ENCODE measurements at regions not wholly inside any gene's neighbourhood (a gene's known extent, or its start where the extent isn't known, plus 50 kb on each side); places are given as distances from the start of the nearest gene placed in this dataset.

DNA sequence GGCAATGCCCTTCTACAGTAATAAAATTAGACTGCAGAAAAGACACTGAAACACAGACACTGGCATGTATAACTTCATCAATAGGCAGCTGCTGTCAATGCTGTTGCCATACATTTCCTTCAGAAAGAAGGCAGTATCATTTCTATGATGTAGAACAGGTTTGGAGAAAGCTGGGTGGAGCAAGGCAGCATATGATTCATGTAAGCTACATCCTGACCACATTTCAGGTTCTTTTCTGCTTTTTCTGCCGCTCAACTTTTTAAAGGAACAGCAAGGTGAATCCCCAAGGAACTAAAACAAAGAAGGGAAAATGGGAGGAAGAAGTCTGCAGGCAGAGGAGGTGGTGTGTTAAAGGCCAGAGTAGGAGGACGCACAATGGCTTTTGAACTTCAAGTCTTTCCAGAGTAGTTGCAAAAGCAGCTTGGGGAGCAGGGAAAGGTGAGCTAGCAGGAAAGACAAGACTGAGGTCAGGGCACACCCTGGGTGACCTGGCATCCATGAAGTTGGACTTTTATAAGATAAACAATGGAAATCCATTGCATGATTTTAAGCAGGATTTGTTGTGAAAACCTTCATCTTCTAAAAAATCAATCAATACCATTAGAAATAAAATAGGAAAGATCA is 142.1 kb downstream of the MED10 start:
- dilution Hi-C loops (cut with MboI; ENCODE audit: extremely low pct_ligation_motif_present, low sequenced_read_pairs) = no loop called here
- no peak for DNase-seq (ENCODE audit: low read depth, low spot score)

More for the DNA sequence above, 142.1 kb downstream of the MED10 start:
- TF ChIP-seq, protein P1, sequence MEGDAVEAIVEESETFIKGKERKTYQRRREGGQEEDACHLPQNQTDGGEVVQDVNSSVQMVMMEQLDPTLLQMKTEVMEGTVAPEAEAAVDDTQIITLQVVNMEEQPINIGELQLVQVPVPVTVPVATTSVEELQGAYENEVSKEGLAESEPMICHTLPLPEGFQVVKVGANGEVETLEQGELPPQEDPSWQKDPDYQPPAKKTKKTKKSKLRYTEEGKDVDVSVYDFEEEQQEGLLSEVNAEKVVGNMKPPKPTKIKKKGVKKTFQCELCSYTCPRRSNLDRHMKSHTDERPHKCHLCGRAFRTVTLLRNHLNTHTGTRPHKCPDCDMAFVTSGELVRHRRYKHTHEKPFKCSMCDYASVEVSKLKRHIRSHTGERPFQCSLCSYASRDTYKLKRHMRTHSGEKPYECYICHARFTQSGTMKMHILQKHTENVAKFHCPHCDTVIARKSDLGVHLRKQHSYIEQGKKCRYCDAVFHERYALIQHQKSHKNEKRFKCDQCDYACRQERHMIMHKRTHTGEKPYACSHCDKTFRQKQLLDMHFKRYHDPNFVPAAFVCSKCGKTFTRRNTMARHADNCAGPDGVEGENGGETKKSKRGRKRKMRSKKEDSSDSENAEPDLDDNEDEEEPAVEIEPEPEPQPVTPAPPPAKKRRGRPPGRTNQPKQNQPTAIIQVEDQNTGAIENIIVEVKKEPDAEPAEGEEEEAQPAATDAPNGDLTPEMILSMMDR (IDR thresholded peaks at IDR 0.05; ENCODE audit: extremely low read depth in 1 of 2, insufficient read depth in 1 of 2, low read depth in 1 of 2, low read length in 2 of 2) = no peak
- TF ChIP-seq MYC (IDR thresholded peaks at IDR 0.05; ENCODE audit: low read depth, low read length) = no peak
- no peak for TF ChIP-seq EZH2 (IDR thresholded peaks at IDR 0.05; ENCODE audit: borderline replicate concordance, low read depth, low read length, severe bottlenecking)
- no peak for TF ChIP-seq JUN (IDR thresholded peaks at IDR 0.05; ENCODE audit: borderline replicate concordance, insufficient read depth, insufficient read length, low read depth)
- no peak for TF ChIP-seq POLR2A (IDR thresholded peaks at IDR 0.05; ENCODE audit: low read depth, low read length)
- no peak for TF ChIP-seq GATA2 (IDR thresholded peaks at IDR 0.05; ENCODE audit: insufficient read depth, insufficient read length, low read depth, low read length)
- TF ChIP-seq, protein P2, sequence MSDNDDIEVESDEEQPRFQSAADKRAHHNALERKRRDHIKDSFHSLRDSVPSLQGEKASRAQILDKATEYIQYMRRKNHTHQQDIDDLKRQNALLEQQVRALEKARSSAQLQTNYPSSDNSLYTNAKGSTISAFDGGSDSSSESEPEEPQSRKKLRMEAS (IDR thresholded peaks at IDR 0.05; ENCODE audit: insufficient read depth, insufficient read length) = no peak
- TF ChIP-seq FOS (IDR thresholded peaks at IDR 0.05; ENCODE audit: borderline replicate concordance, insufficient read depth, low read length) = no peak
- TF ChIP-seq POLR2AphosphoS5 (IDR thresholded peaks at IDR 0.05; ENCODE audit: insufficient read depth, low read depth, low read length) = no peak
- no peaks in the 10 kb centered on the region for H3K4me1 ChIP-seq (ENCODE audit: control insufficient read depth, extremely low read depth, insufficient read depth, low read length)
- POLR2A ChIA-PET = no interaction called here
- H3K9ac ChIP-seq (replicated peaks; ENCODE audit: extremely low read depth, insufficient read depth, low read length) = no peak overlapping the region
- H4K20me1 ChIP-seq (replicated peaks; ENCODE audit: control insufficient read depth, extremely low read depth, insufficient read depth, low read length) = no peaks in the 10 kb centered on the region
- no peaks in the 10 kb centered on the region for H3K9me1 ChIP-seq (replicated peaks; ENCODE audit: control insufficient read depth, extremely low read depth, insufficient read depth, low read length)
- intact Hi-C loops (cut with micrococcal nuclease) = no loop called here
- no peak overlapping the region for H2AFZ ChIP-seq (ENCODE audit: low read depth, low read length)
- CTCF ChIA-PET = no interaction called here
- no TSS peak for BruUV-seq (replicated peaks)
- no peaks in the 10 kb centered on the region for H3K79me2 ChIP-seq (ENCODE audit: control insufficient read depth, insufficient read depth, low read length)
- H3K4me2 ChIP-seq (ENCODE audit: insufficient read depth, low read length) = no peak overlapping the region
- no peaks in the 10 kb centered on the region for H3K27me3 ChIP-seq (ENCODE audit: control insufficient read depth in 2 of 2, insufficient read depth in 2 of 2, low read length in 2 of 2)
- no peak overlapping the region for H3K4me3 ChIP-seq (replicated peaks in 1 of 3; ENCODE audit: insufficient read depth in 1 of 3, low read depth in 1 of 3, low read length in 3 of 3)
- no peaks in the 10 kb centered on the region for H3K36me3 ChIP-seq (ENCODE audit: control insufficient read depth in 2 of 2, extremely low read depth in 1 of 2, insufficient read depth in 2 of 2, low read length in 2 of 2)
- no peak for FAIRE-seq
- no peak overlapping the region for H3K27ac ChIP-seq (ENCODE audit: insufficient read depth, low read depth, low read length)
- H3K9me3 ChIP-seq (replicated peaks; ENCODE audit: control insufficient read depth, insufficient read depth, low read length) = no peaks in the 10 kb centered on the region
